HG03575 (cell line): ENCODE measurements at regions not wholly inside any gene's neighbourhood (a gene's known extent, or its start where the extent isn't known, plus 50 kb on each side); places are given as distances from the start of the nearest gene placed in this dataset.
"Not testable (repeated sequence)": the region's sequence is repeated elsewhere in the genome, so short reads cannot be mapped to it uniquely, and the experiment has no call there.

Experiments
- ATAC-seq: cut with Tn5 transposase; IDR thresholded peaks from one replicate; pipeline ENCODE4 v1.9.1; 2021; ENCODE audit not compliant: unreplicated experiment, insufficient number of reproducible peaks, low FRiP score; ENCODE audit errors: extremely low read depth

DNA sequence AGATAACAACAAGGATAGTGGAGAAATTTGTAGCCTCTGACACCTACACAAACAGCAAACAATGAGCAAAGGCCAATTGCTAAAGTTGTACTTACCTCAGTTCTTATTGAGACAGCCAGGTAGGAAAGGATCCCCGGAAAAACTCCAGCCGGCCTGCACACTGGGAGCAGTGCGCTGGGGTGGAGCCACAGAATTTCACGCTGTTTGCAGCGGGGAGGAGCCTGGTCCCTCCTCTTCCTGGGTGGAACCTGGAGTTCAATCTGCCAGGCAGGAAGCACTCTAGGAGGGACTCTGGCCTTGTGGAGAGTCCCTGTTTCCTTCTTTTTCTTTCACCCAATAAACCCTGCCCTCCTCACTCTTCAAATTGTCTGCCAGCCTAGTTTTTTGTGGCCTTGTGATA, 382.6 kb upstream of the TGIF2LX start:
- ATAC-seq = not testable (repeated sequence)

DNA sequence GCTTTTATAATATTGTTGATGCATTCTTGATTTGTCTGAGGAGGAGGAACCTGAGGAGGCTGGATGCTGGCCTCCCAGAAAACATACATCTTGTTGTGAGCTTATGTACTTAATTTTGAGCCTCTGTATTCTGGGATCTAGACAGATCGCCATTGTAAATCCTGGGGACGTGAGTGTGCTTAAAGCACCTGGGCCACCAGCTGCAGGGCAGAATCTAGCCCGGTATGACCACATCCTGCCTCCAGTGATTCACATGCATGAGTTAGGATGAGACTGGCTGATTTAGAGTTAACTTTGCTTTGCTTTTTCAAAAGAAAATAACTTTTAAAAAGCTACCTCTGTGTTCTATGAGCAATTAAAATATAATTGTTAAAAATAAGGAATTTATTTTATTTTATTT, 364.6 kb upstream of the TGIF2LX start:
- ATAC-seq = not testable (repeated sequence)

DNA sequence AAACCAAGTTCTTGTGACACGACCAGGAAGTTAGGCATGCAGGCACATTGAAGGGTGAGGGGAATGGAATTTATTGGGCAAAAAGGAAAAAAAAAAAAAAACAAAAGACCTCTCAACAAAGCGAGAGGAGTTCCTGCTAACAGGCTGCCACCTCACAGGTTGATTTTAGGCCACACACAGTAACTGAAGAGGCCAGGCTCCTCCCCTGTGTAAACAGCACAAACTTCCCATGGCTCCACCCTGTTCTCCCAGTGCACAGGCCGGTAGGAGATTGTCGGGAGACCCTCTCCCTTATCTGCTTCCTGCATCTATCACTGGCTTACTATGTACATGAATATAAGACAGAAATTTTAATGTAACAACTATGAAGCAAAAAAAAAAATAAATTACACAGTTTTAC, 359.6 kb upstream of the TGIF2LX start:
- ATAC-seq = not testable (repeated sequence)

DNA sequence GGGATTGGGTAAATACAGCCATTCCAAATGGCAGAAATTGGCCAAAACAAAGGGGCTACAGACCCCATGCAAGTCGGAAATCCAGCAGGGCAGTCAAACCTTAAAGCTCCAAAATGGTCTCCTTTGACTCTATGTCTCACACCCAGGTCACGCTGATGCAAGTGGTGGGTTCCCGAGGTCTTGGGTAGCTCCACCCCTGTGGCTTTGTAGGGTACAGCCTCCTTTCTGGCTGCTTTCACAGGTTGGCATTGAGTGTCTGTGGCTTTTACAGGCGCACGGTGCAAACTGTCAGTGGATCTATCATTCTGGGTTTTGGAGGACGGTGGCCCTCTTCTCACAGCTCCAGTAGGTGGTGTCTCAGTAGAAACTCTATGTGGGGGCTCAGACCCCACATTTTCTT, 358.6 kb upstream of the TGIF2LX start:
- ATAC-seq = not testable (repeated sequence)

DNA sequence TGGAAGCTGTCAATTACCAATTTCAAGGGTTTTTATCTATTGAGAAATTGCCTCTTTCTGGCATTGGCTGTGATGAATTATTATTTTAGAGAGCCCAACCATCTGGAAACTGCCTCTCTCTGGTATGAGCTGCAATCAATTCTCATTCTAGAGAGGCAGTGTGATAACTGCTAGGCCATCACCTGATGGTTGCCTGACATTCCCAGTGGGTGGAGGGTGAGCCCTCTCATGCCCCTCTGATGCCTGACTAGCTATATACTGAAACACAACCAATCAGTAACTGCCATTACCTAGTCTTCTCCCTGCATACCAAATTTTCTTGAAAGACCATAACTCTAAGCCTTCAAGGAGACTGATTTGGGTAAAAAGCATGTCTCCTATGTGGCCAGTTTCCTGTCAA, 353.9 kb upstream of the TGIF2LX start:
- ATAC-seq = not testable (repeated sequence)

DNA sequence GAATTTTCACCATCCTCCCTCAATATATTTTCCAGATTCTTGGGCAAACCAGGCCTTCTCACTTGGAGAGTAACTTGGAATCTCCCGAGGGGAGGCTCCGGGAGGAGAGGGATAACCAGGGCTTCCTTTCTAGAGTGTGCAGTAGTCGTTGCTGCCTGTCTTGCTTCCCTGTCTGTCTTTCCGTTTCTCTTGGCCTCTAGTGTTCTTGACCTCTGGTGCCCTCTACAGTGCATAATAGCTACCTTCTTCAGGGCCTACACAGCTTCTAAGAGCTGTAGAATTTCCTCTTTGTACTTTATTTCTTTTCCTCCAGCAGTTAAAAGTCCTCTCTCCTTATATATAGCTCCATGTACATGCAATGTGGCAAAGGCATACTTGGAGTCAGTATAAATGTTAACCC, 339.8 kb upstream of the TGIF2LX start:
- ATAC-seq = not testable (repeated sequence)

DNA sequence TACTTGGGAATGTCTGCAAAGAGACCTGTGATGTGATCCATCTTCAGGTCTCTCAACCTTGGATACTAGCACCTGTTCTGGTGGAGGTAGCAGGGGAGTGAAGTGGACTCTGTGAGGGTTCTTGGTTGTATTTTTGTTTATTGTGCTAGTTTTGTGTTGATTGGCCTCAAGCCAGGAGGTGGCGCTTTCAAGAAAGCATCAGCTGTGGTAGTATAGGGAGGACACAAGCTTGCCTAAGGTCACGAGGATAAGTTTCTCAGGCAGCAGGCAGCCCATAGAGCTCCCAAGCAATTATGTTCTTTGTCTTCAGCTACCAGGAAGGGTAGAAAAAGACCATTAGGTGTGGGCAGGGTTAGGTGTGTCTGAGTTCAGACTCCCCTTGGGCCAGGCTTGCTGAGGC, 289.9 kb upstream of the TGIF2LX start:
- not testable (repeated sequence) for ATAC-seq

DNA sequence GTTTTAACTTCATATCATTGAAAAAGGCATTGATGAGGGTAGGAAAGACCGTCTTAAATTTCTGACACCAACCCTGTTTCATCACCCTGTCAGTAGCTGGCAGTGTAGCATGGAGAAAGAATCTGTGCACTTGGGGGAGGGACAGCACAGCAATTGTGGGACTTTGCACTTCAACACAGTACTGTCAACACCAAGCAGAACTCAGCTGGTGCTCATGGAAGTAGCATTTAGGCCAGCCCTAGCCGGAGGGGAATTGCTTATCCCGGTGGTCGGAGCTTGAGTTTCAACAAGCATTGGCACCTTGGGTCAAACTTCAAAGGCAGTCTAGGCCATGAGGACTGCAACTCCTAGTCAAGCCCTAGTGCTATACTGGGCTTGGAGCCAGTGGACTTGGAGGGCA, 285.8 kb upstream of the TGIF2LX start:
- not testable (repeated sequence) for ATAC-seq

DNA sequence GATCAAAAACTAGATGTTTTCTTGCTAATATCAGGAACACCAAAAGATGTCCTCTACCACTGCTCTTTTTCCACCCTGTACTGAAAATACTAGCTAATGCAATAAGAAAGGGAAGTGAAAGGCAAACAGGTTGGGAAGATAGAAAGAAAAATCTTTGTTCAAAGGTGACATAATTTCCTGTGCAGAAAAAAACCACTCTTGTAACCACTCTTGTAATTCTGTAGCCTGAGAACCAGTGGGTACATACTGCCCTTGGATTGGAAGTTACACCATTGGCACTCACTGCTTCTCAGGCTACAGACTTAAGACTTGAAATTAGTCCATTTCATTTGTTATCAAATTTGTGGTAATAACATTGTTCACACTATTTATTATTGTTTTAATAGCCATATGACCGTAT, 263.0 kb upstream of the TGIF2LX start:
- ATAC-seq = not testable (repeated sequence)

DNA sequence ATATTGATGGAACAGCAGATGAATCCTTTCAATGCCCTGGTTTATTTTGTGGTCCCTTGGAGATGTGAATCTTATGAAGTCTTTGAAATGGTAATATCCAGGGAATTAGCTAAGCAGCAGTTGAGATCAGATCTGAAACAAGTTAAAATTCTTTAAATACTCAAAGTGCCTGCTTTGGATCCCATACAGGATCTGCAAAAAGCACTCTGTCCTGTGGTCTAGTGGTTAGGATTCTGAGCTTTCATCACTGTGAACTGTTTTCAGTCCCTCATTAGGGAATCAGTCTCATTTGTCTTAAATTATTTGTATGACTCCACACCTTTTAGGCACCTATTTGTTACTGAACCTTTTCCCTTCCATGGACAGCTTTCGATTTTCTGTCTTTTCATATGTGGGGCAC, 215.2 kb upstream of the TGIF2LX start:
- not testable (repeated sequence) for ATAC-seq

DNA sequence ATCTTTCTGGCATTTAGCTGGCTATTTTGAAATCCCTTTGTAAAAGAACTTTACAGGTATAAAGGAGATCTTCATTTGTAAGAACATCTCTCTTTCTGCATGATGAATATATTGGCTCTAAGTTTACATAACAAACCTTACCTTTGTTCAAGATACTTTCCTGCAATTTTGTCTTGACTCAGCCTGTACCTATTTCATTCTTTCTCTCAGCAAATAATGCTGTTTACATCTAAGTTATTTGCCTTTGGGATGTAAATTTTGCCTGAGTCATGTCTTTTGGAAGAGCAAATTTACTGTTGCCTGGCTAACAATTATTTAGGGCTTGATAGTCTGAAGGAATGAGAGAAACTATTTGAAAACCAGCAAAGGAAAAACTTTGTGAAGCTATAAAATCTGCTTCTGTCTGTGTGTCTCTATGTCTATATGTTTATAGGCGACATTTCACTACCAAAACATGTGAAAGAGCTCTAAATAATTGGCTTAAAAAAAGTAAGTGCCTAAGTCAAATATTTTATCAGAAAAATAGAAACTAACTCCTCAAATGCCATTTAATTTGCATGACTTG, 214.3 kb upstream of the TGIF2LX start:
- ATAC-seq = not testable (repeated sequence)

DNA sequence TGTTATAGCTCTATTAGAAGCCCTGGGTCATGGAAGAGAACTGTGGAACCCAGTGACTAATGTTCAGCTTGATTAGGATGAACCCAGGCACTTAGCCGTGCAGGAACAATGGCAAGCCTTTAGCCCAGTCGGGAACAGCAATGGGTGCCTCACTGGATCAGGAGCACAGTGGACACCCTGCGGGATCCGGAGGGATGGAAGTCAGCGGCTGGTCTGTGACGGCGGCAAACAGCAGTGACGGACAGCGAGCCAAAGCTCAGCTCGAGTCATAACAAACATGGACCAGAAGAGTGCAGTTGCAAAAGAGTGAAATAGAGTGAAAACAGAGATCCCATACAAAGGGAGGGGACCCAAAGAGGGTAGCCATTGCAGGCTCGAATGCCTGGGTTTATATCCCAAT, 187.3 kb upstream of the TGIF2LX start:
- not testable (repeated sequence) for ATAC-seq

DNA sequence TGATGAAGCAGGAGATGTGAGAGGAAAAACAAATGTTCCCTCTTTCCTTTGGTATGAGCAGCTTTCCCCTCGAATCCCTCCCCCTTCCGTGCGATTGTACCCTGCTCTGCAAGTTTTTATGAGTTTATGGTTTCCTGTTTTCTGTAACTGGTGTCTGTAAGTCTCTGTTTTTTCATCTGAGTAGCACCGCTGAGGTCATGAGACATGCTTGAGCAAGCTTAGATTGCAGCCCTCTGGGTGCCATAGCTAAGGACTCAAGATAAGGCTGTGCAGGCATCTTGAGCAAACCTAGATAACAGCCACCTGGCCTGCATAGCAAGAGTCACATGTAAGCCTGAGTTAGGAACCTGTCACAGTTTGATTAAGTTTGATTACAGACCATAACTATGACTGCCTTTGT, 165.2 kb upstream of the TGIF2LX start:
- not testable (repeated sequence) for ATAC-seq

DNA sequence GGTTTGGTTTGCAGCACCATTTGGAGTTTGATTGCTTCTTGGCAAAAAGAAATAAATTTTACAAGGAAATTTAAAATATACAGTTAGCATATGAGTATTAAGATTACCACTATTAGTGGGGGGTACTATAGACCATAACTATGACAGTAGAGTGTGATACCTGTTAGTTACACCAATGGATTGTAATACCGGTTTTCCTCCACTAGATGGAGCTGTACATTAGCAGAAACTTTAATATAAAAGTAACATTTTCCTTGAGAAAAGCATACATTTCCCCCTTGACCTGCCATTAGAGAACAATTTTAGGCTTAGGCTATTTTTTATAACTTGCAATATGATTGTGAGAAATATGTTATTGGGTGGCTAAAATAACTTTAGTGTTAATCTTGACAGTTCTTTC, 163.9 kb upstream of the TGIF2LX start:
- not testable (repeated sequence) for ATAC-seq

DNA sequence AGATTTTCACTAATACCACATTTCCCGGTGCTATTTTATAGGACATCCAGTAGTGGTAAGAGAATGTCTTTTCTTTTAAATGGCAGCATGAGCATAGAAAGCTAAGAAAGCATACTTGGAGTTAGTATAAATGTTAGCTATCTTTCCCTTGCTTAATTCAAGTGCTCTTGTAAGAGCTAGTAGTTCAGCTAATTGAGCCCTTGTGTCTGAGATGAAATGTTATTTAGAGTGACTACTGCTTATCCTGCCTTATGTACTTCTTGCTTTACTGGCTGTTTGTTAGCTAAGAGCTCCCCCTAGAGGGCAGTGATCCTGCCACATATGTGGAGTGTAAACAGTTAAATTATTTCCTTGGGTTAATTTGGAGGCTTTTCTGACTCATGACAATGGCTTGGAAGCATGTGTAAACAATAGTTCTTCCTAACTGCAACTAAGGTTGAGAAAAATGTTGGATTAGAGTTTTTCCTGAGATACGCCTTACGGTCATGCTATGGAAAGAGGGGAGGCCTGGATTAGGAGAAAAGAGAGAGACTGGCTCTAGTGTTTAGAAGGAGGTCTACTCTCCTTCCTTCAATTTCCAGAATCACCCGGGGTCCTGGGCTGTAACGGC, 162.5 kb upstream of the TGIF2LX start:
- ATAC-seq = not testable (repeated sequence)

DNA sequence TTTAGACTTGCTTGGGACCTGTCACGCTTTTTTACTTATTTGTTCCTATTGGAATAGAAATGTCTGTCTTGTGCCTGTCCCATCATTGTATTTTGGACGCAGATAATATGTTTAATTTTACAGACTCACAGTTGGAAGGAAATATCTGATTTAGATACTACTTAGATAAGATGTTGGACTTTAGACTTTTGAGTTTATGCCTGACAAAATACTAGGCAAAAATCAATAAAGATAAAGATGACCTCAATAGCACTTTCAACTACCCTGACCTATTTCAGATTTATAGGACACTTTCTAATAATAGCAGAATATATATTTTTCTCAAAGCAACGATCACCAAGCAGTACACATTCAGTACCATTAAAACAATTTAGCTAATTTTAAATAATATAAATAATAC, 150.1 kb upstream of the TGIF2LX start:
- ATAC-seq = not testable (repeated sequence)

DNA sequence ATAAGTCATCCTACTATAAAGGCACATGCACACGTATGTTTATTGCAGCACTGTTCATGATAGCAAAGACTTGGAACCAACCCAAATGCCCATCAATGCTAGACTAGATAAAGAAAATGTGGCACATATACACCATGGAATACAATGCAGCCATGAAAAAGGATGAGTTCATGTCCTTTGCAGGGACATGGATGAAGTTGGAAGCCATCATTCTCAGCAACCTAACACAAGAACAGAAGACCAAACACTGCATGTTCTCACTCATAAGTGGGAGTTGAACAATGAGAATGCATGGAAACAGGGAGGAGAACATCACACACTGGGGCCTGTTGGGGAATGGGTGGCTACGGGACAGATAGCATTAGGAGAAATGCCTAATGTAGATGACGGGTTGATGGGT, 110.3 kb upstream of the TGIF2LX start:
- ATAC-seq = not testable (repeated sequence)

DNA sequence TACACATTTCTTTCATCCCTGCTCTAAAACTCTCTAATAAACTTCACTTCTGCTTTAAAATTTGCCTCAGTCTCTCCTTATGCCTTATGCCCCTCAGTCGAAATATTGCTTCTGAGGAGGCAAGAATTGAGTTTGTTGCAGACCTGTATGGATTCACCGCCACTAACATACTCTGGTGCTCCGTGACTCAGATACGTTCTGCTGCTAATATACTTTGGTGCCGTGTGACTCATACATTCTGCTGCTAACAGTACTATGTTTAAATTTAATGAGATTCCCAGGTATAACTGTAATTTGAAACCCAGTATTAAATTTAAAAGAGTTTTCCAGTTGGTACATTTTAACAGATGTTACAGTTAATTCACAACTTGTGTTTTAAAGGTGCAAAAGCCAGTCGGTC, 82.0 kb upstream of the TGIF2LX start:
- ATAC-seq = not testable (repeated sequence)

DNA sequence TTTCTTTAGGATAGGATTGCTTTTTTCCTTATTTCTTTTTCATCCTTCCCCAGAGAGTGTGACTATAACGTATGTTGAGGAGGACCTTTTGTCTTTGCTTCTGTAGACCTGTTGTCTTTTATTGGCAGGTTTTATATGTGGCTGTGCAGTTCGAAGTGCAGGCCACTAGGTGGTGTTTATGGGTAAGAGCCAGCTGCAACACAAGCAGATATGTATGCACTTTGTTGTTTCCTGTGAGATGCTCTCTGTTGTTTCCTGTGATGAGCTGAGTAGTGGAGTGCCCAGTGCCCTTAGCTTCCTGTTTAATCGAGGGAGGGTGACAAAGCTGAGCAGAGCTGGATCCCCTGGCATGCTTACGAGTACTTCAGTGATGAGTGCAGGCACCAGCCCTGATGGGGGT, 50.0 kb upstream of the TGIF2LX start:
- peak; percentile 90 for ATAC-seq
